HepG2 (cell line): ENCODE measurements at regions not wholly inside any gene's neighbourhood (a gene's known extent, or its start where the extent isn't known, plus 50 kb on each side); places are given as distances from the start of the nearest gene placed in this dataset.

Experiments
- ATAC-seq: fragments of 200-7000 bp; cut with Tn5 transposase; 3 replicates; pipeline ENCODE4 v1.9.1; 2020; ENCODE audit warnings: mild to moderate bottlenecking, moderate library complexity
- BruUV-seq: library from RNA; stranded (reverse); fragments of 400-500 nt; replicated peaks from 2 replicates; lab custom pipeline; 2021; lab: Mats Ljungman, UMichigan
- CTCF ChIA-PET: fragments of 300-600 bp; formaldehyde crosslinking; extraction: SDS; loops from one replicate; lab custom pipeline; 2021; ENCODE audit warnings: low total read pairs, inconsistent platforms, low intra/inter-chr PET ratio; lab: Yijun Ruan, JAX
- POLR2A ChIA-PET: fragments of 350-600 bp; sonication (Branson Sonifier 250); formaldehyde crosslinking; loops from one replicate; lab custom pipeline; 2020; ENCODE audit warnings: antibody characterized with exemption, inconsistent platforms; lab: Yijun Ruan, JAX
- DNase-seq: peaks from one replicate; pipeline ENCODE4 v3.0.0-alpha.2; 2015; ENCODE audit warnings: low spot score
- FAIRE-seq: peaks from 3 replicates; lab custom pipeline; 2011; peaks lifted over from hg19 to GRCh38; lab: Jason Lieb, UNC
- H2AFZ ChIP-seq: one replicate; pipeline ENCODE4 v1.6.1; 2011; ENCODE audit warnings: low read length, inconsistent platforms
- H3K27ac ChIP-seq: fragments of 300-600 bp; 3 replicates; pipeline ENCODE4 v1.8.0; 2011; ENCODE audit warnings: mixed run types, mild to moderate bottlenecking, mixed read lengths, low read length, inconsistent platforms; ENCODE audit not compliant: insufficient read depth; ENCODE audit errors: extremely low read length
- H3K27me3 ChIP-seq, 2 experiments: fragments of 200-600 bp in 1 of 2; 2 replicates in 1 of 2; 3 replicates in 1 of 2; pipeline versions ENCODE4 v1.6.0 to v1.8.0; 2011; ENCODE audit warnings: low read length in 2 of 2, mild to moderate bottlenecking in 2 of 2, moderate library complexity in 2 of 2, inconsistent platforms in 1 of 2; ENCODE audit not compliant: insufficient read depth in 2 of 2, control insufficient read depth in 1 of 2
- H3K36me3 ChIP-seq, 2 experiments: fragments of 200-600 bp in 1 of 2; replicated peaks in 1 of 2; 2 replicates in 1 of 2; 3 replicates in 1 of 2; pipeline versions ENCODE4 v1.5.1 to v1.8.0; 2011; ENCODE audit warnings: low read length in 2 of 2, inconsistent platforms in 1 of 2; ENCODE audit not compliant: insufficient read depth in 2 of 2, control insufficient read depth in 1 of 2
- H3K4me1 ChIP-seq: 2 replicates; pipeline ENCODE4 v1.5.1; 2012; ENCODE audit warnings: low read length, inconsistent platforms; ENCODE audit not compliant: insufficient read depth
- H3K4me2 ChIP-seq: 2 replicates; pipeline ENCODE4 v1.6.0; 2011; ENCODE audit warnings: low read depth, low read length, inconsistent platforms
- H3K4me3 ChIP-seq, 3 experiments: fragments of 200-600 bp in 1 of 3; sonication (generic), shearing (Covaris generic) in 1 of 3; replicated peaks in 1 of 3; 2 replicates each; pipeline ENCODE4 v1.5.1; 2011 to 2016; ENCODE audit warnings: low read length in 3 of 3, inconsistent platforms in 2 of 3, low read depth in 2 of 3, mild to moderate bottlenecking in 2 of 3, control low read depth in 1 of 3, mixed read lengths in 1 of 3; ENCODE audit not compliant: insufficient read depth in 1 of 3
- H3K79me2 ChIP-seq: one replicate; pipeline ENCODE4 v1.6.1; 2011; ENCODE audit warnings: low read length, inconsistent platforms; ENCODE audit not compliant: insufficient read depth
- H3K9ac ChIP-seq: 2 replicates; pipeline ENCODE4 v1.6.0; 2011; ENCODE audit warnings: mild to moderate bottlenecking, low read depth, low read length, inconsistent platforms; ENCODE audit not compliant: insufficient read depth
- H3K9me3 ChIP-seq: 2 replicates; pipeline ENCODE4 v1.5.1; 2012; ENCODE audit warnings: mild to moderate bottlenecking, low read length
- H4K20me1 ChIP-seq: 2 replicates; pipeline ENCODE4 v1.6.0; 2011; ENCODE audit warnings: inconsistent platforms, mild to moderate bottlenecking, low read length, moderate library complexity; ENCODE audit not compliant: insufficient read depth
- KDM5B ChIP-seq: sonication (generic); formaldehyde crosslinking; IDR thresholded peaks from 2 replicates; pipeline ENCODE4 v1.4.0; 2020; ENCODE audit warnings: missing genetic modification reagents, mild to moderate bottlenecking, borderline replicate concordance
- MAFK ChIP-seq, 2 experiments: IDR thresholded peaks in 1 of 2; conservative IDR thresholded peaks in 1 of 2; 2 replicates each; pipeline ENCODE4 v1.6.1; 2011; ENCODE audit warnings: improper control_type of control experiment in 2 of 2, low read length in 2 of 2
- NFE2 ChIP-seq: sonication (generic); formaldehyde crosslinking; IDR thresholded peaks from 2 replicates; pipeline ENCODE4 v1.4.0; 2020; ENCODE audit warnings: missing genetic modification reagents
- SMARCE1 ChIP-seq: fragments of 450-650 bp; IDR thresholded peaks from 2 replicates; pipeline ENCODE4 v1.6.1; 2017; ENCODE audit warnings: borderline replicate concordance
- ZNF784 ChIP-seq: sonication (generic); formaldehyde crosslinking; IDR thresholded peaks from 2 replicates; pipeline ENCODE4 v1.5.1; 2020; ENCODE audit warnings: missing genetic modification reagents, mild to moderate bottlenecking, borderline replicate concordance
- WGBS: methylation state at CpG from one replicate; pipeline ENCODE4 v1.1.6; 2017; ENCODE audit warnings: low lambda C conversion rate; 5-methylcytosine and 5-hydroxymethylcytosine counted together
- in situ Hi-C: cut with HindIII; loops from 2 replicates; pipeline ENCODE4 v1.10.0; 2017; ENCODE audit warnings: low pct_unique_long_range_greater_than_20kb; ENCODE audit not compliant: extremely low pct_ligation_motif_present
- intact Hi-C: fragments of 100-400 bp; cut with micrococcal nuclease; formaldehyde crosslinking; loops from one replicate; pipeline ENCODE4 v1.10.0; 2022; ENCODE audit not compliant: unreplicated experiment

DNA sequence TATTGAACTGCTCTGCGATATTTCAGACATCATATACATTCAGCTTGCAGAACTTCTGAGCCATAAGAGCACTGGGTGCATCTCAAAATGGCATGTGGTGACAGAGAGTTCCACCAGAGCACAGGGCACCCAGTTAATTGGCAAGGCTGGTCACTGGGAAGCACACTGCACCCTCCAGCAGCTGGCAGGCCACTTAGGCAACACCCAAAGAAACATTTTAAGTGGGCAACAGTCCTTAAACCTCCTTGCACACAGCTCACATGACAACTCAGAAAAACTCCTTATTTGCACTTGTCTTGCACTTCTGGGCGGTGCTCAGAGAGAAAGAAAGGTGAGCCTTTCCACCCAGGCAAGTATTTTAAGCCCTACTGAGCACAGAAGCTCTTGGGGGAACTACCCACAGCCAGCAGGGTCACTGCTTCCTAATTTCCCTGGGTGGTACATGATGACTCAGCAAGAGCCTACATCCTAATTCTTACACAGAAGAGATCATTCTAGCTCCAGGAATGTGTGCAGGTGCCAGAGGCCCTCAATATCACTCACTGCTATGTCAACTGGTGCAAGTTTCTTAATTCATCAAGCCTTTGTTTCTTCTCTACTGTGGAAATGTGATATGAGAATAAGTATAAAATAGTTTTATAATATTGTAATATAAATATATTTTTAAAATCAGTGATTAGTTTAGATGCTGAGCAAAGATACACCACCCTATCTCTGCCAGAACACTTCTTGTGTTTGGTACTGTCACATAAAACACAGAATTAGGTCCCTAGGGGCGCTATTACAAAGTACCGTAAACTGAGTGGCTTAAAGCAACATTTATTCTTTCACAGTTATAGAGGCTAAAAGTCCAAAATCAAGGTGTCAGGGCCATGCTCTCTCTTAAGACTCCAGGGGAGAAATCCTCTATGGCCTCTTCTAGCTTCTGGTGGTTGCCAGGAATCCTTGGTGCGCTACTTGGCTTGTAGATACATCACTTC is 155.1 kb upstream of the PPARGC1A start:
- H3K79me2 ChIP-seq, result no peaks in the 10 kb centered on the region
- H3K27ac ChIP-seq, result no peak overlapping the region
- H3K4me1 ChIP-seq, result no peaks in the 10 kb centered on the region
- ChIA-PET CTCF (no interaction called here), POLR2A (no interaction called here)
- TF ChIP-seq KDM5B (CRISPR knock-in tag), result no peak
- TF ChIP-seq MAFK (conservative IDR thresholded peaks at IDR 0.05 in 1 of 2, IDR thresholded peaks at IDR 0.05 in 1 of 2; ENCODE audit: low read length in 2 of 2), result peak; percentile 31 to 40; a peak in 3 of 4 replicates
- BruUV-seq, result no TSS peak
- H3K27me3 ChIP-seq, result 0 out of 5 replicates have a peak, but pooled peaks cover 0 to 3% of the 10 kb centered on the region in 2 experiments
- 45% methylated on average over 5 of the region's 5 CpGs for WGBS
- no peaks in the 10 kb centered on the region for H3K36me3 ChIP-seq
- H4K20me1 ChIP-seq, result no peaks in the 10 kb centered on the region
- H2AFZ ChIP-seq, result no peak overlapping the region
- no peak for DNase-seq
- no peak overlapping the region for H3K4me2 ChIP-seq
- no peak for FAIRE-seq
- no peak for ATAC-seq
- no peak overlapping the region for H3K9ac ChIP-seq
- no peaks in the 10 kb centered on the region for H3K9me3 ChIP-seq
- in situ Hi-C loops, result no loop called here
- intact Hi-C loops, result no loop called here
- H3K4me3 ChIP-seq, result no peak overlapping the region

DNA sequence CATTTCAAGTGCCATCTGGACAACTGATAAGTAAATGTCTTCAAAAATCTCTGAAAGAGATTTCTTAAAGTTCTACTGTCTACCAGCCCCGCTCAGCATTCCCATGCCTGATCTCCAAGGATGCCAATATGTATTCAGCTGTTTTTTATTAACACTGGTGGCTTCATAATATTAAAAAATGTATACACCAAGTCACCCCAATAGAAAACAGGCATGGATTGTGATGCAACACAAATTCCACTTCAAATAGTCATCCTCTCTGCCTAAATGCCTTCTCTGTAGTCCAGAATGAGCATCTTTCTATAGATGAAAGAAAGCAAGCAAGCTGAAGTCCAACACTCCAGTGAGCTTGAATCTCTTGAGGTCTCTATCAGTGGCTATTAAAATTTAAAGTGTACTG is 152.2 kb upstream of the PPARGC1A start:
- Histone ChIP-seq H3K36me3 (no peaks in the 10 kb centered on the region), H3K79me2 (no peaks in the 10 kb centered on the region), H3K4me1 (no peaks in the 10 kb centered on the region), H4K20me1 (no peaks in the 10 kb centered on the region), H3K9ac (no peak overlapping the region), H3K27ac (no peak overlapping the region), H3K9me3 (no peaks in the 10 kb centered on the region), H2AFZ (no peak overlapping the region), H3K4me3 (no peak overlapping the region), H3K27me3 (0 out of 5 replicates have a peak, but pooled peaks cover 0 to 3% of the 10 kb centered on the region in 2 experiments), H3K4me2 (no peak overlapping the region)
- CTCF ChIA-PET, result no interaction called here
- BruUV-seq, result no TSS peak
- ATAC-seq (no peak), FAIRE-seq (no peak), DNase-seq (no peak)
- no peak for TF ChIP-seq NFE2
- TF ChIP-seq SMARCE1, result no peak
- no peak for TF ChIP-seq ZNF784 (CRISPR knock-in tag)
- intact Hi-C loops, result no loop called here
- WGBS, result 4% methylated on average over 1 of the region's 1 CpG
- in situ Hi-C loops, result no loop called here
- POLR2A ChIA-PET, result no interaction called here
